Endodermal cell (in vitro differentiated cells): ENCODE measurements at regions not wholly inside any gene's neighbourhood (a gene's known extent, or its start where the extent isn't known, plus 50 kb on each side); places are given as distances from the start of the nearest gene placed in this dataset.

Experiments
- DNase-seq: peaks from one replicate; pipeline ENCODE4 v3.0.0-alpha.2; 2017
- H3K27ac ChIP-seq: 2 replicates; pipeline ENCODE4 v1.5.1; 2013; ENCODE audit warnings: mild to moderate bottlenecking, low read depth, low read length, moderate library complexity
- H3K27me3 ChIP-seq: 2 replicates; pipeline ENCODE4 v1.6.1; 2013; ENCODE audit warnings: mild to moderate bottlenecking, low read length, moderate library complexity; ENCODE audit not compliant: insufficient read depth, control insufficient read depth, poor library complexity, severe bottlenecking
- H3K36me3 ChIP-seq: 2 replicates; pipeline ENCODE4 v1.7.0; 2013; ENCODE audit warnings: mild to moderate bottlenecking, low read length, moderate library complexity; ENCODE audit not compliant: control insufficient read depth, insufficient read depth
- H3K4me1 ChIP-seq: one replicate; pipeline ENCODE4 v1.7.0; 2013; ENCODE audit warnings: low read length; ENCODE audit not compliant: control insufficient read depth, insufficient read depth
- H3K4me3 ChIP-seq: 2 replicates; pipeline ENCODE4 v1.5.1; 2013; ENCODE audit warnings: mild to moderate bottlenecking, low read length, moderate library complexity
- H3K9ac ChIP-seq: 2 replicates; pipeline ENCODE4 v1.6.1; 2013; ENCODE audit warnings: mild to moderate bottlenecking, low read length, moderate library complexity; ENCODE audit not compliant: poor library complexity, severe bottlenecking; ENCODE audit errors: extremely low read depth
- H3K9me3 ChIP-seq: 2 replicates; pipeline ENCODE4 v1.6.1; 2013; ENCODE audit warnings: mild to moderate bottlenecking, low read length, moderate library complexity; ENCODE audit not compliant: control insufficient read depth
- H3K27ac Mint-ChIP-seq: 2 replicates; pipeline ENCODE4 v1.8.0; 2020; ENCODE audit warnings: mixed read lengths
- H3K27me3 Mint-ChIP-seq: 2 replicates; pipeline ENCODE4 v1.8.0; 2021; ENCODE audit warnings: mild to moderate bottlenecking, mixed read lengths; ENCODE audit not compliant: insufficient read depth
- H3K36me3 Mint-ChIP-seq: 2 replicates; pipeline ENCODE4 v1.8.0; 2020; ENCODE audit warnings: low read depth, mixed read lengths
- H3K4me1 Mint-ChIP-seq: 2 replicates; pipeline ENCODE4 v1.8.0; 2020; ENCODE audit warnings: mixed read lengths
- H3K4me3 Mint-ChIP-seq: 2 replicates; pipeline ENCODE4 v1.8.0; 2020; ENCODE audit warnings: mild to moderate bottlenecking, moderate library complexity, mixed read lengths
- H3K9me3 Mint-ChIP-seq: 2 replicates; pipeline ENCODE4 v1.8.0; 2020; ENCODE audit warnings: mild to moderate bottlenecking, mixed read lengths
- WGBS, 2 experiments: methylation state at CpG; one replicate each; pipeline versions ENCODE4 v1.1.5 to v1.1.7; 2013; ENCODE audit warnings: missing lambda C conversion rate in 2 of 2, mixed read lengths in 1 of 2; ENCODE audit not compliant: insufficient coverage in 1 of 2, insufficient read length in 1 of 2; 5-methylcytosine and 5-hydroxymethylcytosine counted together
- TF ChIP-seq, protein P1 (sequence below): fragments of 200-600 bp; sonication (generic); conservative IDR thresholded peaks from 2 replicates; pipeline ENCODE4 v1.5.0; 2021; ENCODE audit warnings: antibody characterized with exemption, mild to moderate bottlenecking

DNA sequence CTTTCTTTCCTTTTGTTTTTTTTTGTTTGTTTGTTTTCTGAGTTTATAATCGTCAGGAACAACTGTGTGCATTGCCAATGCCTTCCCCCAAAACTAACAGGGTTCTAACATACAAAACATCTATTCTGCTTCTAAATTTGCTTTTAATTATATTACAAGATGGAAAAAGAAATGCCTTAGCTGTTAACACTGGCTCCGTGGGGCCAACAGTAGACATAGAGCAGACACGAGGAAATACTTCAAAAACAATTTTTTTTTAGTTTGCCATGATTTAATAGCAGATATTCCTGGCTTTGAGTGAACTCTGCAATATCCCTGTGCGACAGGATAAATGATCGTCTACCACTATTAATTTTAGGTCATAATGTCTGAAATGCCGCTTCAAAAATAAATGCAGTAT lies 153.3 kb upstream of the HNRNPA3 start:
- no peak overlapping the region for H3K4me3 Mint-ChIP-seq
- Histone ChIP-seq H3K27ac (no peak overlapping the region), H3K9ac (no peak overlapping the region), H3K4me1 (peaks cover 5% of the 10 kb centered on the region), H3K9me3 (no peaks in the 10 kb centered on the region), H3K27me3 (no peaks in the 10 kb centered on the region), H3K36me3 (no peaks in the 10 kb centered on the region), H3K4me3 (no peak overlapping the region)
- H3K4me1 Mint-ChIP-seq, result peaks cover 4% of the 10 kb centered on the region
- H3K9me3 Mint-ChIP-seq, result no peaks in the 10 kb centered on the region
- H3K36me3 Mint-ChIP-seq, result no peaks in the 10 kb centered on the region
- DNase-seq, result no peak
- no peak overlapping the region for H3K27ac Mint-ChIP-seq
- WGBS, 2 experiments, result 77 to 80% methylated on average over 4 to 5 of the region's 6 CpGs
- TF ChIP-seq, protein P1, sequence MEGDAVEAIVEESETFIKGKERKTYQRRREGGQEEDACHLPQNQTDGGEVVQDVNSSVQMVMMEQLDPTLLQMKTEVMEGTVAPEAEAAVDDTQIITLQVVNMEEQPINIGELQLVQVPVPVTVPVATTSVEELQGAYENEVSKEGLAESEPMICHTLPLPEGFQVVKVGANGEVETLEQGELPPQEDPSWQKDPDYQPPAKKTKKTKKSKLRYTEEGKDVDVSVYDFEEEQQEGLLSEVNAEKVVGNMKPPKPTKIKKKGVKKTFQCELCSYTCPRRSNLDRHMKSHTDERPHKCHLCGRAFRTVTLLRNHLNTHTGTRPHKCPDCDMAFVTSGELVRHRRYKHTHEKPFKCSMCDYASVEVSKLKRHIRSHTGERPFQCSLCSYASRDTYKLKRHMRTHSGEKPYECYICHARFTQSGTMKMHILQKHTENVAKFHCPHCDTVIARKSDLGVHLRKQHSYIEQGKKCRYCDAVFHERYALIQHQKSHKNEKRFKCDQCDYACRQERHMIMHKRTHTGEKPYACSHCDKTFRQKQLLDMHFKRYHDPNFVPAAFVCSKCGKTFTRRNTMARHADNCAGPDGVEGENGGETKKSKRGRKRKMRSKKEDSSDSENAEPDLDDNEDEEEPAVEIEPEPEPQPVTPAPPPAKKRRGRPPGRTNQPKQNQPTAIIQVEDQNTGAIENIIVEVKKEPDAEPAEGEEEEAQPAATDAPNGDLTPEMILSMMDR, result no peak
- peaks cover 16% of the 10 kb centered on the region for H3K27me3 Mint-ChIP-seq

DNA sequence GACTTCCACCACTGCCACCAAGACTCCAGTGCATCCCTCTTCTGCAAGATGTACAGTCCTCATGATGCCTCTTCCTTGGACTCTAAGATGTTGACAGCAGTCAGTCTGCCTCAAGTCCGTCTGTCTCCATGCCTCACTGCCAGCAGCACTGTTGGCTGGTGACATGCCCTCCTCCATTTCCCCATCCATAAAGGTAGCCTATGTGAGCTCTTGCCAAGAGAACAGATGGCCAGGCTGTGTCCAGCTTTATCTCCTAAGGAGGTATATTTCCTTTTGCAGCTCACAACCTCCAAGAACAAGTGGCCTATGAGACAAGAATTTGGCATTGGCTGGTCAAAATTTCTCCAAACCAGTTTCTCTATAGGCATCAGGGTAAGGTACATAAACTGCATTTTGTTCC lies 149.3 kb upstream of the HNRNPA3 start:
- no peak overlapping the region for H3K27ac Mint-ChIP-seq

DNA sequence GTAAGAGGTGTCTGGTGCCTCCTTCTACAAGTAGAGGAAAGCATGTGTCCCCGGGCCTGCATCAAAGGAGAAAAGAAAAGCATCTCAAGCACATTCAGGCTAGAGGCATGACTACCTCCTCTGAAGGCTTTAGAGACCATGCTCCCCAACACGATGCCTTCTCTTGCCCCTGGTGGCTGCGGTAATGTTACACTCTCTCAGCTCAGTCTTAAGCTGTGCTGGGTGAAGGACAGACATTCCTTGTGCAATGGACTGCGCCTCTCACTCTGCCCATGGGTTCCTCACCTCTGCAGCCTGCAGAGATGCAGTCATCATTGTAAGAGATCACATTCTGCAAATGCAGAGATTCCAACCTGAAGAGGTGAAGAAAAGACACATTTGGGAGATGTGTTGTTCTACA lies 148.2 kb upstream of the HNRNPA3 start:
- TF ChIP-seq, protein P1, result peak; percentile 45
- Mint-ChIP-seq H3K27ac (no peak overlapping the region), H3K4me1 (no peaks in the 10 kb centered on the region), H3K27me3 (peaks cover 29% of the 10 kb centered on the region), H3K9me3 (no peaks in the 10 kb centered on the region), H3K36me3 (no peaks in the 10 kb centered on the region), H3K4me3 (no peak overlapping the region)
- H3K9ac ChIP-seq, result no peak overlapping the region
- peak; percentile 55 for DNase-seq
- no peak overlapping the region for H3K27ac ChIP-seq
- peaks cover 20% of the 10 kb centered on the region for H3K27me3 ChIP-seq
- peaks cover 4% of the 10 kb centered on the region for H3K4me1 ChIP-seq
- no peaks in the 10 kb centered on the region for H3K9me3 ChIP-seq
- no peaks in the 10 kb centered on the region for H3K36me3 ChIP-seq
- 65 to 72% methylated on average over 4 of the region's 4 CpGs for WGBS, 2 experiments
- H3K4me3 ChIP-seq, result no peak overlapping the region

More for the DNA sequence above, 149.3 kb upstream of the HNRNPA3 start:
- Mint-ChIP-seq H3K36me3 (no peaks in the 10 kb centered on the region), H3K9me3 (no peaks in the 10 kb centered on the region), H3K27me3 (peaks cover 26% of the 10 kb centered on the region), H3K4me1 (peaks cover 4% of the 10 kb centered on the region), H3K4me3 (no peak overlapping the region)
- Histone ChIP-seq H3K4me1 (peaks cover 5% of the 10 kb centered on the region), H3K27ac (no peak overlapping the region), H3K36me3 (no peaks in the 10 kb centered on the region), H3K9me3 (no peaks in the 10 kb centered on the region), H3K4me3 (no peak overlapping the region), H3K27me3 (peaks cover 15% of the 10 kb centered on the region), H3K9ac (no peak overlapping the region)
- 95% methylated on average over 1 of the region's 1 CpG; no CpG with 5 or more reads in 1 of the 2 experiments for WGBS, 2 experiments
- TF ChIP-seq, protein P1, result no peak
- no peak for DNase-seq
